Fibroblast of skin of right biceps (primary cell): ENCODE measurements at regions not wholly inside any gene's neighbourhood (a gene's known extent, or its start where the extent isn't known, plus 50 kb on each side); places are given as distances from the start of the nearest gene placed in this dataset.
"Not testable (repeated sequence)": the region's sequence is repeated elsewhere in the genome, so short reads cannot be mapped to it uniquely, and the experiment has no call there.

Experiments used
- DNase-seq: peaks from one replicate; pipeline ENCODE4 v3.0.0-alpha.2; 2013

GRCh38 chr6:144437105-144437504 lies 152.0 kb downstream of the UTRN start:
- DNase-seq, result no peak

GRCh38 chr6:144438103-144438502 lies 153.0 kb downstream of the UTRN start:
- no peak for DNase-seq

GRCh38 chr6:144439016-144439415 lies 153.9 kb downstream of the UTRN start:
- no peak for DNase-seq

- DNase-seq, result not testable (repeated sequence)
Observed at GRCh38 chr6:144441801-144442200, 156.7 kb downstream of the UTRN start.

GRCh38 chr6:144443157-144443556 lies 158.0 kb downstream of the UTRN start:
- no peak for DNase-seq

- DNase-seq, result peak; percentile 77
Observed at GRCh38 chr6:144447472-144447871, 162.3 kb downstream of the UTRN start.

- DNase-seq, result no peak
Observed at GRCh38 chr6:144449218-144449617, 164.1 kb downstream of the UTRN start.

GRCh38 chr6:144449911-144450597 lies 164.9 kb downstream of the UTRN start:
- DNase-seq, result no peak

GRCh38 chr6:144460327-144461095 lies 175.4 kb downstream of the UTRN start:
- DNase-seq, result no peak

GRCh38 chr6:144462058-144462457 lies 176.9 kb downstream of the UTRN start:
- no peak for DNase-seq

- DNase-seq, result no peak
Observed at GRCh38 chr6:144466716-144467115, 181.6 kb downstream of the UTRN start.

- DNase-seq, result peak; percentile 15
Observed at GRCh38 chr6:144467172-144467762, 182.1 kb downstream of the UTRN start.

GRCh38 chr6:144467921-144468320 lies 182.8 kb downstream of the UTRN start:
- no peak for DNase-seq

GRCh38 chr6:144468709-144469108 lies 183.6 kb downstream of the UTRN start:
- no peak for DNase-seq

- no peak for DNase-seq
Observed at GRCh38 chr6:144469144-144469575, 184.0 kb downstream of the UTRN start.

GRCh38 chr6:144470201-144470600 lies 185.1 kb downstream of the UTRN start:
- not testable (repeated sequence) for DNase-seq

- DNase-seq, result peak; percentile 75
Observed at GRCh38 chr6:144471986-144472385, 186.9 kb downstream of the UTRN start.

- no peak for DNase-seq
Observed at GRCh38 chr6:144474290-144474689, 189.2 kb downstream of the UTRN start.

- no peak for DNase-seq
Observed at GRCh38 chr6:144474904-144475303, 189.8 kb downstream of the UTRN start.

- no peak for DNase-seq
Observed at GRCh38 chr6:144475411-144475810, 190.3 kb downstream of the UTRN start.

GRCh38 chr6:144476286-144476685 lies 191.2 kb downstream of the UTRN start:
- DNase-seq, result no peak

GRCh38 chr6:144477396-144477795 lies 192.3 kb downstream of the UTRN start:
- peak; percentile 47 for DNase-seq

- DNase-seq, result no peak
Observed at GRCh38 chr6:144477856-144478255, 192.7 kb downstream of the UTRN start.

- DNase-seq, result no peak
Observed at GRCh38 chr6:144478483-144478882, 193.3 kb downstream of the UTRN start.
